GM19468 (cell line): ENCODE measurements at regions not wholly inside any gene's neighbourhood (a gene's known extent, or its start where the extent isn't known, plus 50 kb on each side); places are given as distances from the start of the nearest gene placed in this dataset.

Source experiments
- ATAC-seq: cut with Tn5 transposase; IDR thresholded peaks from one replicate; pipeline ENCODE4 v1.9.1; 2021; ENCODE audit warnings: mild to moderate bottlenecking, moderate library complexity, moderate number of reproducible peaks; ENCODE audit not compliant: unreplicated experiment; ENCODE audit errors: extremely low read depth

GRCh38 chr15:66898656-66899386 is 166.6 kb upstream of the SMAD3 start:
- no peak for ATAC-seq

DNA sequence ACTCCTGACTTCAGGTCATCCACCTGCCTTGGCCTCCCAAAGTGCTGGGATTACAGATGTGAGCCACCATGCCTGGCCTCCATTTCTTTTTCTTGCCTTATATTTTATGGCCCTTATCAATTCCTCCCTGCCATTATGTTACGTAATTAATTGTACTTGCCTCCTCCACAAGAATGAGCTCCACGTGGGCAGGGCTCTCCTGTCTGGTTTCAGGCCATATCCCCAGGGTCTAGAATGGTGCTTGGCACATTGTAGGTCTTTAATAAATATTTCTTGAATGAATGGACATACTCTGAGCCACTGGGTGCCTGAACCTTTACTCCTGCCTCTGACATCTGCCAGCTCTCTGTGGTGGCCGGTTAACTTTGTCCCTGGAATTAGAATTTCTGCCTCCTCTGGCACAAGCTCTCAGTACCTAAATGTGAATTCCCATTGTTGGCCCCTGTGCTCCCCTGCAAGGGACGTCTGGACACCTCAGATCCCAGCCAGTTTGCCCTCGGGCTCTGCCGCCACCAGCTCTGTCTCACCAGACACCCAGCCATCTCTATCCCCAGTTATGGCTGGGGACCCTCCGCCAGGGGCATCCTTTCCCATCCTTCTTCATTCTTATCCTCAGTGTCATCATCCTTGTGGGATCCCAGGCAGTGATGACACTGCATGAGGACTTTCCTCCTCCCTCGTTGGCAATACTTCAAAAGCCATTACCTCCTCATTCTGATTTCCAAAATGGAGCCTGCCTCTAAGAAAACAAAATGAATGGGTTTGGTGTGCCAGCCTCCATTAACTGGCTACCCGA is 165.6 kb upstream of the SMAD3 start:
- ATAC-seq: no peak

DNA sequence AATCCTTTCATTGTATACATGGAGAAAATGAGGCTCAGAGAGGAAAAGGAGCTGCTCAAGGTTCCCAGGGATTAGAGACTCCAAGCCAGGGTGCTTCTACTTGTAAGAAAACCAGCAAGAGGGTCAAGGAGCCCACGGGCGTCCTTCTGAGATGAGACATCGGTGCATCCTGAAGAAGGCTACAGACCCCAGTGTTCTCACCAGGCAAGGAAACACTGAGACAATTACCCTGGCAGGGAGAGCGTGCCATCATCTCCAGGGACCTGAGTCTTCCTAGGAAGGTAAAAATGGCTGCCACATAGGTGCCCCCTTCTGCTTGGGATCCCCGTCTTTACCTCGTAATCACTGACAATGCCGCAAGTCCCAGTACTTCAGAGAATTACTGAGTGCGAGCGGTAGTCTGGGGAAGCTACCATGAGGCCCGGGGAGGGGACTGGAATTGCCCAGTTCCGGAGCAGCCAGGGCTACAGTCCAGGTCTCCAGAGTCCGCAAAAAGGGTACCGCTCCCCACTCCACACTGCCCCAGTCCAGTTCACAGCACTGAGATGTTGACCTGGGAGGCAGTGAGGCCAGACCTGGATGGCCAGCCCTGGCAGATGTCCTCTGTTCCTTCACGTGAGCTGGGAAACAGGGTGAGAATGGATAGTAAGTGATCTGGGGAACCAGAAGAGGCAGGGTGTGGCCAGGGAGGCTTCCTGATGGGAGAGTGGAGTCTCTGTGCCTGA is 164.7 kb upstream of the SMAD3 start:
- ATAC-seq: no peak

DNA sequence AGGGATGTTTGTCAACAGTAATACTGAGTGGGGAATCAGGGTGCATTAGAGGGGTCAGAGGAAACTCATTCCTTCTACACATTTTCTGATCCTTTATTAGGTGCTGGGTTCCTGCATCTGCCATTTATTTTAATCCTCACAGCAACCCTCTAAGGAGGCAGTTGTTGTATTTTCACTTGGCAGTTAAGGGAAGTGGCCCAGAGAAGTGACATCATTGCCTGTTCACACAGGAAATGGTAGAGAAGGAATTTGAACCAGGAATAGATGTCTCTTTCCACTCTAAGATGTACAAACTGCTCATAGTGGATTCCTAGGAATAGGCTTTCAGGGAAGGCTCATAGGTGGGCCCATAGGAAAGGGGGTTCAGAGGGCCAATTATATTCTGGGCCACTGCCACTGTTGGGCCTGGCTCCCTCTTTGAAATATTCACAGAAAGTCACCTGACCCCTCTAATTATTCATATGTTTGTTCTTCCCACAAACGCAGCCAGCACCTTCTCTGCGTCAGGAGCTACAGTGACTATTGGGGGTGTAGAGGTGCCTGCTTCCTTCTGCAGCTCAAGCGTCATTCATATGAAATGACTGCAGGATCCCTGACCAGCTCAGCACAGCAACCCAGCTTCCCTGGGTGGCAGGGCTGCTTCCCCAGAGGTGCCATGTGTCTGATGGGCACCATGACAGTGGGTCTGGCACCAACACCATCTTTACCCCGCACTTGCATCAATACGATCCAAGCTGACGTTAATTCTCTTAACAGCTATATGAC is 163.9 kb upstream of the SMAD3 start:
- ATAC-seq: no peak

DNA sequence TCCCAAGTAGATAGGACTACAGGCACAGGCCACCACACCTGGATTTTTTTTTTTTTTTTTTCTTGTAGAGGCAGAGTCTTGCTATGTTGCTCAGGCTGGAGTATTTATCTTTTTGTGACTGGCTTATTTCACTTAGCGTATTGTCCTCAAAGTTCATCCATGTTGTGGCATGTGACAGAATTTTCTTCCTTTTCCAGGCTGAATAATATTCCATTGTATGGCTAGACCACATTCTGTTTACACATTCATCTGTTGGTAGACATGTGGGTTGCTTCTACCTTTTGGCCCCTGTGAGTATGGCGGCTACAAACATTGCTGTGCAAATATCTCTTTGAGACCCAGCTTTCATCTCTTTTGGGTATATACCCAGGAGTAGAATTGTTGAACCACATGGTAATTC is 160.2 kb upstream of the SMAD3 start:
- no peak for ATAC-seq

DNA sequence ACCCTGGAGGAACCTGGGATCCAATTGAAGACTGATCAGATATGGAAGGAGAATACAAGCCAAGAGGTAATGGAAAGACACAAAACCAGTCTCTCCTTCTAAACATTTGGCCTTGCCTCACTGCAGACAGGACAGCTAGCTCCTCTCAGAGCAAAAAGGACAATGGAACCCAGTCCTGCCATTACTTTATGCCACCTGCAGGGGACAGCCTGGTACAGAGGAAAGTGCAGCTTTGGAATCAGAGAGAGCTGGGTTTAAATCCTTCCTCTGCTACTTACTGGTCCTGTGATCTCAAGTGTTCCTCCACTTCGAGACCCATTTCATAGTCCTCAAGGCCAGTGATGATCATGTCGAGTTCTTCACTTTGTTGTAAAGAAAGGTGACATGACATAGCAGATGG is 159.4 kb upstream of the SMAD3 start:
- ATAC-seq: no peak

- no peak for ATAC-seq
Measured at GRCh38 chr15:66906668-66907614, 158.5 kb upstream of the SMAD3 start.

DNA sequence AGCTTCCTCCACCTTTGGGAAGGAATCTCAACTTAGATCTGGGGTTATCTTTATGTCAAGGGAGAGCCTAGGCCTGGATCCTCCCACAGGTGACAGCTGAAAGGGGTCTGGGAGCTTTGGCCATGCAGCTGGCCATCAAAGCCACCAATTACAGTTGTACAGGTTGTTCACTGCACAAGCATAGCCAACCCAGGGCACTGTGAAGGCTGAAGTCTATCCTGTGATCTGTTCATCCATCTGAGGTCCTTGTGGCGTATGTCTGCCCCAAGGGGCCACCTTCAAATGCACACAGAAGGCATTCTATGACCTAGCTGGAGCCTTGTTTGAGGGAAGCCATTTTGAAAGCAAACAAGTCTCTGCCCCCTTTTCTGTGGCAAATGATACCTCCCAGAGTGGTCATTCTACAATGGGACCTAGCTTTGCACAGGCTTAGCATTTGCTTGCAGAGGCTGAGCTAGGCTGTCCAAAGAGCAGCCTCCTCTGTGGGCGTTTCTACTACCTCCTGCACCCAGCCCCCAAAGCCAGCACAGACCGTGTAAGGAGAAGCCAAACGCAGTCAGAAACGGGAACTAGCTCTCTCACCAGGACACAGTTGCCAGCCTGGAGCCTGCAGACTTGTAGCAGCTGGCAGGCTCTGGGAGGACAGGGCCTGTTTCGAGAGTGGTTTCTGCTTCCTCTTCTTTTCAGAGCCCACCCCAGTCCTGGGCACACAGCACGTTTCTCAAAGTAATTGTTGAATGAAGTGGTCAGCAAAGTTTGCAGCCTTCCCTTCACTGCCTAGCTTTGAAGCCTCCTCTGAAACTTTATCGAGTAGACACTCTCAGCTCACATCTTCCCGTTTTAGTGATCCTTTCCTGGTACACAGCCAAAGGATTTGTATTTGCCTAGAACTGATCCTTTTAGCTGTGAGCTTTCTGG is 157.3 kb upstream of the SMAD3 start:
- no peak for ATAC-seq

DNA sequence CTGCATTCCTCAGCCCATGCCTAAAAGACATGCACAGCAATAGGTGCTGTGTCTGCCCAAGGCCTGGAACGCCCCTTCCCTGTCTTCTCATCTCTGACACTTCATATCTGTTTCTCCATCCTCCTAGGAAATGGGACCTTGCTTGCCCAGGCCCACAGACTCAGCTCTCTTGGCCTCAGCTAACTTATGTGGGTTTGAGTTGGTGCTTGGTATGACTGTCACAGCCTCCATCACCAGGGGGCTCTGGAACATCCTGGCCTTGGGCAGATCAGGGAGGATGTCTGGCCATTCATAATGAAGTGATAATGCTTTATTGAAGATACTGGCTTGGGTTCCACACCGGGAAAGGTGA is 156.7 kb upstream of the SMAD3 start:
- ATAC-seq: no peak

- no peak for ATAC-seq
Measured at GRCh38 chr15:66909381-66909890, 156.0 kb upstream of the SMAD3 start.

- ATAC-seq: no peak
Measured at GRCh38 chr15:66911131-66911700, 154.2 kb upstream of the SMAD3 start.

DNA sequence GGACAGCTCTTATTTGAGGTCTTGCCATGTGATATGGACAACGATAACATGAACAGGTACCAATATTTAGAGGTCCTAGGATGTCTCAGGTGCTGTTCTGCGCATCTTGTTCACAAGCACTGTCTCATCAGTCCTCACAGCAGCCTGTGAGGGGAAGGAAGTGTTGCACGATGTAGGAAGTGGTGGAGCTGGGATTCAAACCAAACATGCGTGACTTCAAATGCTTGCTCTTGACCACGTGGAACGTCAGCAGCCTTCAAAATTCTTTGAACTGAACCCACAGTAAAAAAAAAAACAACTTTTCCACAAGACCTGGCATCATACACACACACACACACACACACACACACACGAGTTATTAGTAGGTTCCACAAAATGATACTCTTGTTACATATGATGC is 153.4 kb upstream of the SMAD3 start:
- ATAC-seq: no peak

DNA sequence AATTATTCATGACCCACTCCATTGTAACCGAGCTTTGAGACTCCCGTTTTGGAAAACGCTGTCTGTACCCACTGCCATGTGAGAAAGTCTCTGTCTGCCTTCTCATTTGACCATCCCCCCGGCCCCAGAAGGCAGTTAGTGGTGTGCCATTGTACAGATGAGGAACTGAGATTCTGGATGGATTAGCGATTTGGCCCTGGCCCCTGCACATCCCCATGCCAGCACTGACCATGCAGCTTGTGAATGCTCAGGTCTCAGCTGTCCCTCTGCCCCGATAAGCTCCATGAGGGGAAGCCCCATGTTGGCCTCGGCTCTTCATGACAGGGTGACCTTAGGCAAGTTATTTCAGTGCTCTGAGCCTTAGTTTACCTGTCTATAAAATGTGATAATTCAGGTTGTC is 153.0 kb upstream of the SMAD3 start:
- ATAC-seq: no peak

DNA sequence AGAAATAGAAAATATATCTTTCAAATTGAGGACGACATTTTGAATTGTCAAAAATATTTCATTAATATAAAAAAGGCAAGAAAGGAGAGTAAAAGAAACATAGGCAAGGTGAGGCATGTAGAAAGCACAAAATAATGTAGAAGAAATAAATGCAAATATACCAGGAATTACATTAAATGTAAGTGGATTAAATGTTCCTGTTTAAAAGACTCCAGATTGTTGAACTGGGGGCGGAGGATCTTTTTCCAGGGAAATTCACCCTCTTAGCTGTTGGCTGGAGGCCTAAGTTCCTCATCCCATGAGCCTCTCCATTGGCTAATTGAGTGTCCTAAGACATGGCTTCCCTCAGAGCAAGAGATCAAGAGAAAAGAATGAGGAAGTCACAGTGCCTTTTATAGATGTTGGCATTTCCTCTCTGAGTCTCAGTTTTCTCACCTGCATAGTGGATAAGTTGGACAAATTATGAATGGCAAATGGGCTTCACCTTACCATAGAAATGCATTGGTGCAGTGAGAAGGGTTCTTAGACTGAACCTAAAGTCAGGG is 147.4 kb upstream of the SMAD3 start:
- no peak for ATAC-seq

- ATAC-seq: no peak
Measured at GRCh38 chr15:66919421-66919820, 146.0 kb upstream of the SMAD3 start.

- no peak for ATAC-seq
Measured at GRCh38 chr15:66921319-66921915, 144.0 kb upstream of the SMAD3 start.

DNA sequence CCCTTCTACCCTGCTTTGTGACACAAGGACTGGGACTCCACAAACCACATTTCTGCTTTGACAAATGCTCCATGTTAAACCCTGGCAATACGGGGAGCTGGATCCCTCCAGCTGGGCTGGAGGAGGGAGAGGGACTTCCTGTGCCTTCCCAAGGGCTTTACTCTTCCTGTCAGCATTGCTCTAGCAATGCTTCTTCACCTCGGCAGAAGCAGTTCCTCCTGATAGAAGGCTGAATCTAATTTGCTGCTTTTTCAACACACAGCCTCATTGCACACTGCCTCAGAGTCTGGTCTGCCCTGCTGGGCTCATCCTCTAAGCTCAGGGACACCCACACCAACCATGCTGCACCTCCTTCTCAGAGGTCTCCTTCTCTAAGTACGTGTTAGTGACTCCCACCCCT is 142.8 kb upstream of the SMAD3 start:
- no peak for ATAC-seq
